ENCODE measurements at regions not wholly inside any gene's neighbourhood (a gene's known extent, or its start where the extent isn't known, plus 50 kb on each side); places are given as distances from the start of the nearest gene placed in this dataset.

DNA sequence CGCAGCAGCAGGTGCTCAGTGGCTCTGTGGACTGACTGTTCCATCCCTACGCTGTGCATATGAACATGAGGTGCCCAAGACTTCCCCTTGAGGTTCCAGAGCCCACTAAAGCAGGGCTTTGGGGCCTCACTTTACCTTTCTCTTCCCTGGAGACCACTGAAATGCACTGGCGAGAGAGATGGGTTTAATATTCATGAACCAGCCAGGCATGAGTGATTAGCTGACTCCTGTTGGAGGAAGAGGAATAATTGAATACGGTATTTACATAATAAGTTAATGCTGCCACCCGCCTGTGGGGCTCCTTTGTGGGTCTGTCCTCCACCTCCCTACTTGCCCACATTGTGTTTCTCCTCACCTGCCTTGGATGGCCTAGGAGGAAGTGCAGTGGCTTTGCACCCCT lies 263.4 kb downstream of the TLE3 start:
- Histone ChIP-seq H3K27me3 (no peaks in the 10 kb centered on the region), H3K27ac (no peak overlapping the region), H3K4me1 (no peaks in the 10 kb centered on the region), H3K4me3 (no peak overlapping the region), H3K9me3 (no peaks in the 10 kb centered on the region), H3K36me3 (no peaks in the 10 kb centered on the region)
- intact Hi-C loops (cut with DNase I; ENCODE audit: low total_unique reads) = no loop called here
- TF ChIP-seq, protein P1, sequence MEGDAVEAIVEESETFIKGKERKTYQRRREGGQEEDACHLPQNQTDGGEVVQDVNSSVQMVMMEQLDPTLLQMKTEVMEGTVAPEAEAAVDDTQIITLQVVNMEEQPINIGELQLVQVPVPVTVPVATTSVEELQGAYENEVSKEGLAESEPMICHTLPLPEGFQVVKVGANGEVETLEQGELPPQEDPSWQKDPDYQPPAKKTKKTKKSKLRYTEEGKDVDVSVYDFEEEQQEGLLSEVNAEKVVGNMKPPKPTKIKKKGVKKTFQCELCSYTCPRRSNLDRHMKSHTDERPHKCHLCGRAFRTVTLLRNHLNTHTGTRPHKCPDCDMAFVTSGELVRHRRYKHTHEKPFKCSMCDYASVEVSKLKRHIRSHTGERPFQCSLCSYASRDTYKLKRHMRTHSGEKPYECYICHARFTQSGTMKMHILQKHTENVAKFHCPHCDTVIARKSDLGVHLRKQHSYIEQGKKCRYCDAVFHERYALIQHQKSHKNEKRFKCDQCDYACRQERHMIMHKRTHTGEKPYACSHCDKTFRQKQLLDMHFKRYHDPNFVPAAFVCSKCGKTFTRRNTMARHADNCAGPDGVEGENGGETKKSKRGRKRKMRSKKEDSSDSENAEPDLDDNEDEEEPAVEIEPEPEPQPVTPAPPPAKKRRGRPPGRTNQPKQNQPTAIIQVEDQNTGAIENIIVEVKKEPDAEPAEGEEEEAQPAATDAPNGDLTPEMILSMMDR (IDR thresholded peaks at IDR 0.05) = no peak
- DNase-seq = no peak

DNA sequence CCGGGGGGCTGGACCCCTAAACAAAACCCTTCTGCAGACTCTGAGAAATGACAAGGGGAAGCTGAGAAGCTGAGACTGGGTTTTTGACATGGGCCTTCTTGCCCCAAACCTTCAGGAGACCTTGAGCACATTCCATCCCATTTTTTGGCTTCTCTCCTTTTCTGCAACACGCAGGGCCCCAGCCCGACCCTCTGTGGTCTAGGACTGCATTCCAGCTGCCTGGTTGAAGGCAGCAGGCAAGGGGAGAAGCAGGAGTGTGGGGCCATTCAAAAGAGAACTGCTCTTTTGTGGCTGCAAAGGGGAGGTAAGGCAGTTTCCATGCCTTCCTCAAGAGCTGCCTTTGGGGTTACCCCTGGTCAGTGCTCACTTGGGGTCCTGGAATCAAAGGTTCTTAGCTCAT lies 263.0 kb downstream of the TLE3 start:
- no peak overlapping the region for H3K27ac ChIP-seq
- intact Hi-C loops (cut with DNase I; ENCODE audit: low total_unique reads) = no loop called here
- H3K36me3 ChIP-seq = no peaks in the 10 kb centered on the region
- H3K9me3 ChIP-seq = no peaks in the 10 kb centered on the region
- no peak overlapping the region for H3K4me3 ChIP-seq
- H3K27me3 ChIP-seq = no peaks in the 10 kb centered on the region
- no peaks in the 10 kb centered on the region for H3K4me1 ChIP-seq
- TF ChIP-seq, protein P1 (IDR thresholded peaks at IDR 0.05) = no peak
- DNase-seq = no peak

DNA sequence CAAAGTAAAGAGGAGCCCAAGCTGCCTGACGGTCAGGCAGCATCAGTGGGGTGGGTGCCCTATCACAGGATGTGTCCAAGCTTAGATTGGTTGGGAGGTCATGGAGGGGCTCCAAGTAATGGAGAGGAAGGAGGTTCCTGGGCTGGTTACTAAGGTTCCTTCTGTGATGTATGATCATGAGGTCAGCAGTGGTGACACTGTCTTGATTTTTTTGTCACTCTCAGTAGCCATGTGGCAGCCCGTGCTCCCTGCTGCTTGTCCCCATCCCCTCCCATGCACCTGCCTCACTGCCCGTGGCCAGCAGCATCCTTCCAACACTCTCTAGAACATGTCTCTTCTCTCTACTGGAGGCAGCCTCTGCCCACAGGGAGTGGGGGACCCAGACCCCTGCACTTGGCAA lies 261.7 kb downstream of the TLE3 start:
- intact Hi-C loops (cut with DNase I; ENCODE audit: low total_unique reads) = no loop called here
- TF ChIP-seq, protein P1 (IDR thresholded peaks at IDR 0.05) = no peak
- H3K4me1 ChIP-seq = no peaks in the 10 kb centered on the region
- no peak overlapping the region for H3K4me3 ChIP-seq
- H3K27ac ChIP-seq = no peak overlapping the region
- no peaks in the 10 kb centered on the region for H3K9me3 ChIP-seq
- no peaks in the 10 kb centered on the region for H3K27me3 ChIP-seq
- DNase-seq = no peak
- H3K36me3 ChIP-seq = no peaks in the 10 kb centered on the region

DNA sequence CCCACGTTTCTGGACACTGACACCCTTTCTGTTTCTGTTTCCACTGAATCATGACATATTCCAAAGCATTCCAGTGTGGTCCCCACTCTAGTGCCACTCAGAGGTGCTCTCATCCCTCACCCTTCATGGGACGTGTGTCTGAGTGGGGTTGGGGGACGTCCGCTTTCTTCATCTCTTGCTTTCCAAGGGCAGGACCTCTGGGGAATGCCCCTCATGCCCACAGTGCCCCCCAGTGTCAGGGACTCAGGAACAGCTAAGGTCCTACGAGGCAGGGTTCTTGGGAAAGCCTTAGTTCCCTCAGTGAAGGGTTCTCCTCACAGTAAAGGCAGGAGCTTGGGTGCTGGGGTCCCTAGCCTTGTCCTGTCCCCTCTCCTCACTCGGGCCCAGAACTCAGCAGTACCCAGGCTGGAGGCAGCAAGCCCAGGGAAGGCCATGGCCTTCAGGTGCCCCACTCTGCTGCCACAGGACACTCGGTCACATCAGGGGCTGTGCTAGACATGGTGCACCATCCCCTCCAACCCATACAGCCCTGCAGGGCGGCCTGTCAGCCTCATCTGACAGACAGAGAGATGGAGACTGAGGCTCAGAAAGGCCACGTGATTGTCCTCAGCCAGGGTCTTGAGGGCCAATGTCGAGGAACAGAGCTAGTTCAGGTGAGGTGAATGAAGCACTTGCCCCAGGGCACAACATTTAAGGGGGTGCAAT lies 261.0 kb downstream of the TLE3 start:
- Histone ChIP-seq H3K4me3 (no peak overlapping the region), H3K27me3 (no peaks in the 10 kb centered on the region), H3K27ac (no peak overlapping the region), H3K4me1 (no peaks in the 10 kb centered on the region), H3K9me3 (no peaks in the 10 kb centered on the region), H3K36me3 (no peaks in the 10 kb centered on the region)
- DNase-seq = no peak
- intact Hi-C loops (cut with DNase I; ENCODE audit: low total_unique reads) = no loop called here
- TF ChIP-seq, protein P1 (IDR thresholded peaks at IDR 0.05) = no peak

DNA sequence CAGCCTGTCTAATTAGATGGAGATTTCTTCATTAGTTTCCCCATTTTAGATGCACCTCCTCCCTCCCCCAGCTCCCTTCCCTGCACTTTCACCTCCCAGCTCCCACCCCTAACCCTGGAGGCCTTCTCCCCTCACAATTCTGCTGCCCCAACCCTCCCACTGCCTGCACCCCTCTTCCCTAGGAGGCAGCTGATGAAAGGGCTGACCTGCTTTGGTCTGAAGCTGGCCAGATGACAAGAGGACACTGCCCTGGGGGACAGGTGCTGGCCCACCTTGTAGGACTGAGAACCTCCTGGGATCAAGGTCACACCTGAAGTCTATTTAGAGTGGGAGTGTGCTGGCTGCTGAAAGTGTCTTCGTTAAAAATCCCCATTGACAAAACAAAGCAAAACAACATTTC lies 259.4 kb downstream of the TLE3 start:
- intact Hi-C loops (cut with DNase I; ENCODE audit: low total_unique reads) = no loop called here

More for the DNA sequence above, 259.4 kb downstream of the TLE3 start:
- no peaks in the 10 kb centered on the region for H3K4me1 ChIP-seq
- no peaks in the 10 kb centered on the region for H3K27me3 ChIP-seq
- H3K9me3 ChIP-seq = no peaks in the 10 kb centered on the region
- H3K4me3 ChIP-seq = no peak overlapping the region
- H3K36me3 ChIP-seq = no peaks in the 10 kb centered on the region
- H3K27ac ChIP-seq = no peak overlapping the region
- TF ChIP-seq, protein P1 (IDR thresholded peaks at IDR 0.05) = no peak
- no peak for DNase-seq
